ENCODE measurements at regions not wholly inside any gene's neighbourhood (a gene's known extent, or its start where the extent isn't known, plus 50 kb on each side); places are given as distances from the start of the nearest gene placed in this dataset.

GRCh38 chr3:83842511-83842910 is 1116.3 kb upstream of the CADM2 start:
- H3K4me3 ChIP-seq (ENCODE audit: low read depth, low read length), result no peak overlapping the region

GRCh38 chr3:83843716-83844115 is 1115.1 kb upstream of the CADM2 start:
- Histone ChIP-seq H3K27me3 (replicated peaks) (no peaks in the 10 kb centered on the region), H3K36me3 (replicated peaks) (no peaks in the 10 kb centered on the region), H3K4me3 (ENCODE audit: low read depth, low read length) (no peak overlapping the region), H3K27ac (no peak overlapping the region)
- in situ Hi-C loops (cut with HindIII; ENCODE audit: low pct_ligation_motif_present, low sequenced_read_pairs), result no loop called here
- no peak for DNase-seq
- TF ChIP-seq CTCF (IDR thresholded peaks at IDR 0.05; ENCODE audit: low read depth, low read length, missing control alignments), result no peak

More at GRCh38 chr3:83842511-83842910, 1116.3 kb upstream of the CADM2 start:
- H3K27me3 ChIP-seq (replicated peaks), result no peaks in the 10 kb centered on the region
- no peak overlapping the region for H3K27ac ChIP-seq
- H3K36me3 ChIP-seq (replicated peaks), result no peaks in the 10 kb centered on the region
- TF ChIP-seq CTCF (IDR thresholded peaks at IDR 0.05; ENCODE audit: low read depth, low read length, missing control alignments), result no peak
- in situ Hi-C loops (cut with HindIII; ENCODE audit: low pct_ligation_motif_present, low sequenced_read_pairs), result no loop called here
- DNase-seq, result no peak

- in situ Hi-C loops (cut with HindIII; ENCODE audit: low pct_ligation_motif_present, low sequenced_read_pairs), result no loop called here
- Histone ChIP-seq H3K27me3 (replicated peaks) (no peaks in the 10 kb centered on the region), H3K4me3 (ENCODE audit: low read depth, low read length) (no peak overlapping the region), H3K27ac (no peak overlapping the region), H3K36me3 (replicated peaks) (no peaks in the 10 kb centered on the region)
- TF ChIP-seq CTCF (IDR thresholded peaks at IDR 0.05; ENCODE audit: low read depth, low read length, missing control alignments), result no peak
- DNase-seq, result no peak
Measured at GRCh38 chr3:83849106-83849730, 1109.6 kb upstream of the CADM2 start.

GRCh38 chr3:83863380-83863779 is 1095.4 kb upstream of the CADM2 start:
- Histone ChIP-seq H3K36me3 (replicated peaks) (no peaks in the 10 kb centered on the region), H3K27me3 (replicated peaks) (no peaks in the 10 kb centered on the region), H3K27ac (no peak overlapping the region), H3K4me3 (ENCODE audit: low read depth, low read length) (no peak overlapping the region)
- no peak for TF ChIP-seq CTCF (IDR thresholded peaks at IDR 0.05; ENCODE audit: low read depth, low read length, missing control alignments)
- DNase-seq, result no peak
- in situ Hi-C loops (cut with HindIII; ENCODE audit: low pct_ligation_motif_present, low sequenced_read_pairs), result no loop called here

- TF ChIP-seq CTCF (IDR thresholded peaks at IDR 0.05; ENCODE audit: low read depth, low read length, missing control alignments), result no peak
- Histone ChIP-seq H3K36me3 (replicated peaks) (no peaks in the 10 kb centered on the region), H3K4me3 (ENCODE audit: low read depth, low read length) (no peak overlapping the region), H3K27me3 (replicated peaks) (no peaks in the 10 kb centered on the region), H3K27ac (no peak overlapping the region)
- in situ Hi-C loops (cut with HindIII; ENCODE audit: low pct_ligation_motif_present, low sequenced_read_pairs), result no loop called here
- no peak for DNase-seq
Measured at GRCh38 chr3:83868909-83869567, 1089.8 kb upstream of the CADM2 start.

Data from brain microvascular endothelial cell (primary cell).